ENCODE measurements at regions not wholly inside any gene's neighbourhood (a gene's known extent, or its start where the extent isn't known, plus 50 kb on each side); places are given as distances from the start of the nearest gene placed in this dataset.
A peak's percentile ranks its signal among the peaks of the same experiment; 100 is the strongest.

DNA sequence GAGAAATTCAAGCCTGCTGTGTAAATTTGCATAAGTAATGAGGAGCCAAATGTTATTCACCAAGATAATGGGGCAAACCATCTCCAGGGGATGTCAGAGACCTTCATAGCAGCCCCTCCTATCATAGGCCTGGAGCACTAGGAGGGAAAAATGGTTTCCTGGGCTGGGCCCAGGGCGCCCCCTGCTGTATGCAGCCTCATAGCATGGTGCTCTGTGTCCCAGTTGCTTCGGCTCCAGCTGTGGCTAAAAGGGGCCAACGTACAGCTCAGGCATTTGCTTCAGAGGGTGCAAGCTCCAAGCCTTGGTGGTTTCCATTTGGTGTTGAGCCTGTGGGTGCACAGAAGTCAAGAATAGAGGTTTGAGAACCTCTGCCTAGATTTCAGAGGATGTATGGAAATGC lies 859.3 kb downstream of the RPA4 start:
- no peak overlapping the region for H3K27ac ChIP-seq (ENCODE audit: low read depth in 1 of 3, low read length in 2 of 3)
- H3K27me3 ChIP-seq (ENCODE audit: control insufficient read depth in 3 of 3, insufficient read depth in 3 of 3, low read length in 3 of 3) = no peaks in the 10 kb centered on the region
- no peaks in the 10 kb centered on the region for H3K9me3 ChIP-seq (ENCODE audit: control insufficient read depth in 2 of 2, insufficient read depth in 1 of 2, low read depth in 1 of 2, low read length in 1 of 2)
- WGBS, 3 donors = 68 to 81% (median 76%) methylated on average over 3 of the region's 3 CpGs
- no peaks in the 10 kb centered on the region for H3K36me3 ChIP-seq (ENCODE audit: control insufficient read depth in 3 of 3, insufficient read depth in 2 of 3, low read depth in 1 of 3, low read length in 3 of 3)
- no peak for FAIRE-seq
- H3K4me3 ChIP-seq (ENCODE audit: low read depth in 1 of 3, low read length in 3 of 3) = no peak overlapping the region
- no peaks in the 10 kb centered on the region for H3K4me1 ChIP-seq (ENCODE audit: control insufficient read depth in 3 of 3, insufficient read depth in 2 of 3, low read depth in 1 of 3, low read length in 2 of 3)
- DNase-seq = no peak

DNA sequence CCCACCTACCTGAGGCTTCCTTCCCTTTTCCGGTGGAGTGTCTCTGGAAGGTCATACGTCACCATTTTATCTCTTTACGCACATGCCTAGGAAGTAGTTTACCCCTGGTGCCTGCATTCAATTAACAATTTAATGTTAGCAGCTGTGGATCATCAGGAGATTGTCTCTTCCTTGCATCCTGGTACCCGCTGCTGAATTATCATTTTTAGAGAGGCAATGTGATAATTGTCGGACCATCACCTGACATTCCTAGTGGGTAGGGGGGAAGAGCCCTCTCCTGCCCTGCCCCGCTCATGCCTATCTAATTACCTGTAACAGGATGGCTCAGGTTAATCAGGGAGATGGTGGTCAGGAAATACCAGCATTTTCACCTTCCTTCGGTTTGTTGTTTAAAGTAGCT lies 863.6 kb downstream of the RPA4 start:
- no peaks in the 10 kb centered on the region for H3K4me1 ChIP-seq (ENCODE audit: control insufficient read depth in 3 of 3, insufficient read depth in 2 of 3, low read depth in 1 of 3, low read length in 2 of 3)
- WGBS, 3 donors = 81 to 83% (median 81%) methylated on average over 7 of the region's 7 CpGs
- no peaks in the 10 kb centered on the region for H3K36me3 ChIP-seq (ENCODE audit: control insufficient read depth in 3 of 3, insufficient read depth in 2 of 3, low read depth in 1 of 3, low read length in 3 of 3)
- no peak overlapping the region for H3K27ac ChIP-seq (ENCODE audit: low read depth in 1 of 3, low read length in 2 of 3)
- no peak for FAIRE-seq
- no peak overlapping the region for H3K4me3 ChIP-seq (ENCODE audit: low read depth in 1 of 3, low read length in 3 of 3)
- no peaks in the 10 kb centered on the region for H3K27me3 ChIP-seq (ENCODE audit: control insufficient read depth in 3 of 3, insufficient read depth in 3 of 3, low read length in 3 of 3)
- no peaks in the 10 kb centered on the region for H3K9me3 ChIP-seq (ENCODE audit: control insufficient read depth in 2 of 2, insufficient read depth in 1 of 2, low read depth in 1 of 2, low read length in 1 of 2)
- DNase-seq = no peak

GRCh38 chrX:97751016-97751415 lies 867.3 kb downstream of the RPA4 start:
- Histone ChIP-seq H3K27me3 (ENCODE audit: control insufficient read depth in 3 of 3, insufficient read depth in 3 of 3, low read length in 3 of 3) (no peaks in the 10 kb centered on the region), H3K9me3 (ENCODE audit: control insufficient read depth in 2 of 2, insufficient read depth in 1 of 2, low read depth in 1 of 2, low read length in 1 of 2) (no peaks in the 10 kb centered on the region), H3K4me1 (ENCODE audit: control insufficient read depth in 3 of 3, insufficient read depth in 2 of 3, low read depth in 1 of 3, low read length in 2 of 3) (no peaks in the 10 kb centered on the region), H3K36me3 (ENCODE audit: control insufficient read depth in 3 of 3, insufficient read depth in 2 of 3, low read depth in 1 of 3, low read length in 3 of 3) (no peaks in the 10 kb centered on the region), H3K4me3 (ENCODE audit: low read depth in 1 of 3, low read length in 3 of 3) (no peak overlapping the region), H3K27ac (ENCODE audit: low read depth in 1 of 3, low read length in 2 of 3) (no peak overlapping the region)
- 70 to 81% (median 75%) methylated on average over 4 of the region's 4 CpGs for WGBS, 3 donors
- FAIRE-seq (no peak), DNase-seq (no peak)

DNA sequence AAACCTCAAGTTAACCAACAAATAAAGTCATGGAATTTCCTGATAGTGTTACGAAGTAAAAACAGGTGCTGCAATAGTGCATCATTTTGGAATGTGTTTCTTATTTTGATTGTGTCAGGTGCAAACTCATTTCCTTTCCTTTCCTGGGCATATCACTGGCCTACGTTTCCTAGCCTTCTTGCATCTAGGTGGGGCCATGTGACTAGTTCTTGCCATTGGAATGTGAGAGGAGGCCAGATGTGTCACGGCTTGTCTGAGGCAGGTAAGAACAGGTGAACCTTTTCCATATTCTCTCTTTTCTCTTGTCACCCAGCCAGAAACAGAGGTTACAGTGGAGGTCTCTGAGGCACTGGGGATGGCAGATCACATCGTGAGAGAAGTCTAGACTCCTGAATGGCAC lies 868.0 kb downstream of the RPA4 start:
- DNase-seq = no peak
- H3K36me3 ChIP-seq (ENCODE audit: control insufficient read depth in 3 of 3, insufficient read depth in 2 of 3, low read depth in 1 of 3, low read length in 3 of 3) = no peaks in the 10 kb centered on the region
- no peaks in the 10 kb centered on the region for H3K9me3 ChIP-seq (ENCODE audit: control insufficient read depth in 2 of 2, insufficient read depth in 1 of 2, low read depth in 1 of 2, low read length in 1 of 2)
- no peaks in the 10 kb centered on the region for H3K4me1 ChIP-seq (ENCODE audit: control insufficient read depth in 3 of 3, insufficient read depth in 2 of 3, low read depth in 1 of 3, low read length in 2 of 3)
- FAIRE-seq = no peak
- 61 to 75% (median 69%) methylated on average over 4 of the region's 4 CpGs for WGBS, 3 donors
- H3K27ac ChIP-seq (ENCODE audit: low read depth in 1 of 3, low read length in 2 of 3) = no peak overlapping the region
- H3K4me3 ChIP-seq (ENCODE audit: low read depth in 1 of 3, low read length in 3 of 3) = no peak overlapping the region
- H3K27me3 ChIP-seq (ENCODE audit: control insufficient read depth in 3 of 3, insufficient read depth in 3 of 3, low read length in 3 of 3) = no peaks in the 10 kb centered on the region

GRCh38 chrX:97756879-97757278 lies 873.2 kb downstream of the RPA4 start:
- Histone ChIP-seq H3K9me3 (ENCODE audit: control insufficient read depth in 2 of 2, insufficient read depth in 1 of 2, low read depth in 1 of 2, low read length in 1 of 2) (no peaks in the 10 kb centered on the region), H3K36me3 (ENCODE audit: control insufficient read depth in 3 of 3, insufficient read depth in 2 of 3, low read depth in 1 of 3, low read length in 3 of 3) (no peaks in the 10 kb centered on the region), H3K4me3 (ENCODE audit: low read depth in 1 of 3, low read length in 3 of 3) (no peak overlapping the region), H3K27me3 (ENCODE audit: control insufficient read depth in 3 of 3, insufficient read depth in 3 of 3, low read length in 3 of 3) (no peaks in the 10 kb centered on the region), H3K27ac (ENCODE audit: low read depth in 1 of 3, low read length in 2 of 3) (no peak overlapping the region), H3K4me1 (ENCODE audit: control insufficient read depth in 3 of 3, insufficient read depth in 2 of 3, low read depth in 1 of 3, low read length in 2 of 3) (no peaks in the 10 kb centered on the region)
- DNase-seq (peak; percentile 0 to 1), FAIRE-seq (no peak)
- 26 to 68% (median 54%) methylated on average over 5 of the region's 5 CpGs for WGBS, 3 donors

- no peak overlapping the region for H3K27ac ChIP-seq (ENCODE audit: low read depth in 1 of 3, low read length in 2 of 3)
- no peaks in the 10 kb centered on the region for H3K27me3 ChIP-seq (ENCODE audit: control insufficient read depth in 3 of 3, insufficient read depth in 3 of 3, low read length in 3 of 3)
- H3K4me1 ChIP-seq (ENCODE audit: control insufficient read depth in 3 of 3, insufficient read depth in 2 of 3, low read depth in 1 of 3, low read length in 2 of 3) = no peaks in the 10 kb centered on the region
- no peak overlapping the region for H3K4me3 ChIP-seq (ENCODE audit: low read depth in 1 of 3, low read length in 3 of 3)
- no peaks in the 10 kb centered on the region for H3K36me3 ChIP-seq (ENCODE audit: control insufficient read depth in 3 of 3, insufficient read depth in 2 of 3, low read depth in 1 of 3, low read length in 3 of 3)
- no peaks in the 10 kb centered on the region for H3K9me3 ChIP-seq (ENCODE audit: control insufficient read depth in 2 of 2, insufficient read depth in 1 of 2, low read depth in 1 of 2, low read length in 1 of 2)
- FAIRE-seq (no peak), DNase-seq (no peak)
Measured at GRCh38 chrX:97763391-97763790, 879.7 kb downstream of the RPA4 start.

GRCh38 chrX:97763981-97764380 lies 880.3 kb downstream of the RPA4 start:
- WGBS, 3 donors = 0% methylated on average over 1 of the region's 1 CpG
- FAIRE-seq = no peak

GRCh38 chrX:97766501-97767095 lies 882.9 kb downstream of the RPA4 start:
- Histone ChIP-seq H3K9me3 (ENCODE audit: control insufficient read depth in 2 of 2, insufficient read depth in 1 of 2, low read depth in 1 of 2, low read length in 1 of 2) (no peaks in the 10 kb centered on the region), H3K36me3 (ENCODE audit: control insufficient read depth in 3 of 3, insufficient read depth in 2 of 3, low read depth in 1 of 3, low read length in 3 of 3) (no peaks in the 10 kb centered on the region), H3K4me1 (ENCODE audit: control insufficient read depth in 3 of 3, insufficient read depth in 2 of 3, low read depth in 1 of 3, low read length in 2 of 3) (no peaks in the 10 kb centered on the region), H3K27ac (ENCODE audit: low read depth in 1 of 3, low read length in 2 of 3) (no peak overlapping the region), H3K4me3 (ENCODE audit: low read depth in 1 of 3, low read length in 3 of 3) (no peak overlapping the region), H3K27me3 (ENCODE audit: control insufficient read depth in 3 of 3, insufficient read depth in 3 of 3, low read length in 3 of 3) (no peaks in the 10 kb centered on the region)
- 66 to 81% (median 76%) methylated on average over 5 of the region's 5 CpGs for WGBS, 3 donors
- FAIRE-seq = no peak
- no peak for DNase-seq

More at GRCh38 chrX:97763981-97764380, 880.3 kb downstream of the RPA4 start:
- no peak overlapping the region for H3K27ac ChIP-seq (ENCODE audit: low read depth in 1 of 3, low read length in 2 of 3)
- no peaks in the 10 kb centered on the region for H3K4me1 ChIP-seq (ENCODE audit: control insufficient read depth in 3 of 3, insufficient read depth in 2 of 3, low read depth in 1 of 3, low read length in 2 of 3)
- H3K9me3 ChIP-seq (ENCODE audit: control insufficient read depth in 2 of 2, insufficient read depth in 1 of 2, low read depth in 1 of 2, low read length in 1 of 2) = no peaks in the 10 kb centered on the region
- H3K27me3 ChIP-seq (ENCODE audit: control insufficient read depth in 3 of 3, insufficient read depth in 3 of 3, low read length in 3 of 3) = no peaks in the 10 kb centered on the region
- H3K4me3 ChIP-seq (ENCODE audit: low read depth in 1 of 3, low read length in 3 of 3) = no peak overlapping the region
- H3K36me3 ChIP-seq (ENCODE audit: control insufficient read depth in 3 of 3, insufficient read depth in 2 of 3, low read depth in 1 of 3, low read length in 3 of 3) = no peaks in the 10 kb centered on the region
- DNase-seq = no peak

DNA sequence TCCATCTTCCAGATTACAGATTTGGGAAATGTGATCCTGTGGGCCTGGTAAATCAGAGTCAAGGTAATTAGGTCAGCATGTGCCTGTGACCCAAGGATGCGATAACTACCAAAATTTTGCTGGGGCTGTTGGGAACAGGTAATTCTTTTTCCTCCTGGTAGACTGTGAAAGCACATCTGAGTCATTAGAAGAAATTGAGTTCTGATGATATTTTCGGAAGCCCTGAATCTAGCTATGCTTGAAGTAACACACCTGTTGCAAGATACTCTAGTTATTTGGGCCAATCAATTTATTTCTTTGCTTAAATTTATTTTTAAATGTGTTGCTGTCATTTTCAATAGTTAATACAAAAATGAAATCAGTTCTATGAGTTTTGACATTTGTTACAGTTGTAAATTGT lies 903.6 kb downstream of the RPA4 start:
- 89 to 97% (median 92%) methylated on average over 2 of the region's 2 CpGs for WGBS, 3 donors
- Histone ChIP-seq H3K4me3 (ENCODE audit: low read depth in 1 of 3, low read length in 3 of 3) (no peak overlapping the region), H3K9me3 (ENCODE audit: control insufficient read depth in 2 of 2, insufficient read depth in 1 of 2, low read depth in 1 of 2, low read length in 1 of 2) (peaks cover 0 to 3% of the 10 kb centered on the region in 2 donors), H3K27me3 (ENCODE audit: control insufficient read depth in 3 of 3, insufficient read depth in 3 of 3, low read length in 3 of 3) (no peaks in the 10 kb centered on the region), H3K4me1 (ENCODE audit: control insufficient read depth in 3 of 3, insufficient read depth in 2 of 3, low read depth in 1 of 3, low read length in 2 of 3) (no peaks in the 10 kb centered on the region), H3K36me3 (ENCODE audit: control insufficient read depth in 3 of 3, insufficient read depth in 2 of 3, low read depth in 1 of 3, low read length in 3 of 3) (no peaks in the 10 kb centered on the region), H3K27ac (ENCODE audit: low read depth in 1 of 3, low read length in 2 of 3) (no peak overlapping the region)
- no peak for DNase-seq
- no peak for FAIRE-seq

Measured in small intestine (tissue), 7 donors.